D721Med (cell line): ENCODE measurements at regions not wholly inside any gene's neighbourhood (a gene's known extent, or its start where the extent isn't known, plus 50 kb on each side); places are given as distances from the start of the nearest gene placed in this dataset.

Experiments used
- DNase-seq: peaks from one replicate; pipeline ENCODE4 v3.0.0; 2011; ENCODE audit warnings: low spot score; ENCODE audit not compliant: insufficient read length
- FAIRE-seq: peaks from 2 replicates; lab custom pipeline; 2011; peaks lifted over from hg19 to GRCh38; lab: Jason Lieb, UNC
- CTCF ChIP-seq: IDR thresholded peaks from 2 replicates; pipeline ENCODE4 v1.5.1; 2012; ENCODE audit warnings: mild to moderate bottlenecking, control low read depth; ENCODE audit not compliant: insufficient read depth; ENCODE audit errors: missing control alignments

GRCh38 chr5:3695818-3696217 lies 100.2 kb downstream of the IRX1 start:
- DNase-seq (no peak), FAIRE-seq (no peak)
- TF ChIP-seq CTCF = no peak

- DNase-seq = no peak
- no peak for TF ChIP-seq CTCF
- no peak for FAIRE-seq
Observed at GRCh38 chr5:3698412-3698811, 102.8 kb downstream of the IRX1 start.

- DNase-seq = no peak
- no peak for FAIRE-seq
- TF ChIP-seq CTCF = no peak
Observed at GRCh38 chr5:3701694-3702093, 106.1 kb downstream of the IRX1 start.

GRCh38 chr5:3704661-3705060 lies 109.0 kb downstream of the IRX1 start:
- no peak for FAIRE-seq
- DNase-seq = no peak
- TF ChIP-seq CTCF = no peak

GRCh38 chr5:3709068-3709716 lies 113.6 kb downstream of the IRX1 start:
- FAIRE-seq = no peak
- no peak for TF ChIP-seq CTCF
- DNase-seq = no peak

GRCh38 chr5:3709717-3710348 lies 114.2 kb downstream of the IRX1 start:
- FAIRE-seq (no peak), DNase-seq (no peak)
- TF ChIP-seq CTCF = no peak

- no peak for DNase-seq
- no peak for FAIRE-seq
- no peak for TF ChIP-seq CTCF
Observed at GRCh38 chr5:3715062-3715461, 119.4 kb downstream of the IRX1 start.
